K562 (cell line): ENCODE measurements at regions not wholly inside any gene's neighbourhood (a gene's known extent, or its start where the extent isn't known, plus 50 kb on each side); places are given as distances from the start of the nearest gene placed in this dataset.

ENCODE experiments used
- CC2D1A ChIP-seq: fragments of 450-650 bp; IDR thresholded peaks from 2 replicates; pipeline ENCODE4 v1.6.1; 2017; ENCODE audit warnings: mild to moderate bottlenecking
- CHCHD3 ChIP-seq: fragments of 250-450 bp; sonication (Bioruptor Pico); IDR thresholded peaks from 2 replicates; pipeline ENCODE4 v2.1.2; 2022; ENCODE audit warnings: mild to moderate bottlenecking
- CHD2 ChIP-seq: IDR thresholded peaks from 2 replicates; pipeline ENCODE4 v1.6.1; 2011; ENCODE audit warnings: low read depth, low read length
- EHMT2 ChIP-seq: fragments of 450-650 bp; IDR thresholded peaks from 2 replicates; pipeline ENCODE4 v1.6.1; 2018; ENCODE audit warnings: antibody characterized with exemption
- ERF ChIP-seq: fragments of 450-650 bp; formaldehyde crosslinking; IDR thresholded peaks from 2 replicates; pipeline ENCODE4 v1.4.0; 2020; ENCODE audit warnings: mild to moderate bottlenecking, mixed read lengths
- ESRRA ChIP-seq: fragments of 450-650 bp; IDR thresholded peaks from 2 replicates; pipeline ENCODE4 v1.6.1; 2014; ENCODE audit warnings: low read depth, mild to moderate bottlenecking, moderate library complexity, borderline replicate concordance
- FOXA3 ChIP-seq, 2 experiments: fragments of 450-650 bp in 1 of 2; sonication (generic) in 1 of 2; formaldehyde crosslinking; IDR thresholded peaks in 1 of 2; conservative IDR thresholded peaks in 1 of 2; 2 replicates each; pipeline versions ENCODE4 v1.4.0 to v1.8.0; 2020 to 2022; ENCODE audit warnings: mild to moderate bottlenecking in 2 of 2, missing genetic modification reagents in 1 of 2
- GABPA ChIP-seq: fragments of 200-800 bp; sonication (Bioruptor generic); conservative IDR thresholded peaks from 2 replicates; pipeline ENCODE4 v1.6.1; 2016; ENCODE audit warnings: low read depth, missing genetic modification characterization, missing compliant biosample characterization
- MAZ ChIP-seq, 2 experiments: fragments of 450-650 bp in 1 of 2; sonication (generic) in 1 of 2; formaldehyde crosslinking; IDR thresholded peaks in 1 of 2; conservative IDR thresholded peaks in 1 of 2; 2 replicates each; pipeline versions ENCODE4 v1.4.0 to v1.5.0; 2020; ENCODE audit warnings: mild to moderate bottlenecking in 1 of 2, missing genetic modification reagents in 1 of 2
- MBD1 ChIP-seq: fragments of 250-450 bp; sonication (Bioruptor Pico); IDR thresholded peaks from 2 replicates; pipeline ENCODE4 v1.8.0; 2022; ENCODE audit warnings: inconsistent platforms
- PML ChIP-seq: IDR thresholded peaks from 2 replicates; pipeline ENCODE4 v1.6.1; 2012; ENCODE audit warnings: low read length, inconsistent platforms
- POLR2B ChIP-seq: fragments of 450-650 bp; IDR thresholded peaks from 2 replicates; pipeline ENCODE4 v1.6.1; 2018; ENCODE audit warnings: low read depth; ENCODE audit not compliant: partially characterized antibody
- RBM15 ChIP-seq: fragments of 200-400 bp; formaldehyde crosslinking; IDR thresholded peaks from 2 replicates; pipeline ENCODE4 v1.6.1; 2018; ENCODE audit warnings: mild to moderate bottlenecking, low read length, moderate library complexity; ENCODE audit not compliant: insufficient read depth
- SMARCA5 ChIP-seq: fragments of 450-650 bp; IDR thresholded peaks from 2 replicates; pipeline ENCODE4 v1.6.1; 2016
- SRF ChIP-seq, 2 experiments: fragments of 250-450, 450-650 bp in 1 of 2; sonication (Bioruptor Pico) in 1 of 2; sonication (generic) in 1 of 2; formaldehyde crosslinking; IDR thresholded peaks; 2 replicates each; pipeline versions ENCODE4 v1.5.0 to v1.5.1; 2020 to 2022; ENCODE audit warnings: mild to moderate bottlenecking in 1 of 2, missing genetic modification reagents in 1 of 2
- TFAP4 ChIP-seq: sonication (generic); formaldehyde crosslinking; IDR thresholded peaks from 2 replicates; pipeline ENCODE4 v1.8.0; 2022; ENCODE audit warnings: missing genetic modification reagents, mild to moderate bottlenecking, moderate library complexity, borderline replicate concordance
- ZNF133 ChIP-seq: fragments of 250-450 bp; sonication (Bioruptor Pico); IDR thresholded peaks from 2 replicates; pipeline ENCODE4 v1.4.0; 2020; ENCODE audit warnings: mild to moderate bottlenecking
- ZNF778 ChIP-seq: fragments of 450-650 bp; formaldehyde crosslinking; IDR thresholded peaks from 2 replicates; pipeline ENCODE4 v1.4.0; 2020; ENCODE audit warnings: mild to moderate bottlenecking, moderate library complexity
- TF ChIP-seq, protein P1 (sequence below): fragments of 250-450 bp; sonication (Bioruptor Pico); IDR thresholded peaks from 2 replicates; pipeline ENCODE4 v1.9.0; 2021; ENCODE audit warnings: mild to moderate bottlenecking
- TF ChIP-seq, protein P2 (sequence below): fragments of 450-650 bp; formaldehyde crosslinking; conservative IDR thresholded peaks from 2 replicates; pipeline ENCODE4 v1.4.0; 2022; ENCODE audit warnings: mild to moderate bottlenecking, missing genetic modification characterization

DNA sequence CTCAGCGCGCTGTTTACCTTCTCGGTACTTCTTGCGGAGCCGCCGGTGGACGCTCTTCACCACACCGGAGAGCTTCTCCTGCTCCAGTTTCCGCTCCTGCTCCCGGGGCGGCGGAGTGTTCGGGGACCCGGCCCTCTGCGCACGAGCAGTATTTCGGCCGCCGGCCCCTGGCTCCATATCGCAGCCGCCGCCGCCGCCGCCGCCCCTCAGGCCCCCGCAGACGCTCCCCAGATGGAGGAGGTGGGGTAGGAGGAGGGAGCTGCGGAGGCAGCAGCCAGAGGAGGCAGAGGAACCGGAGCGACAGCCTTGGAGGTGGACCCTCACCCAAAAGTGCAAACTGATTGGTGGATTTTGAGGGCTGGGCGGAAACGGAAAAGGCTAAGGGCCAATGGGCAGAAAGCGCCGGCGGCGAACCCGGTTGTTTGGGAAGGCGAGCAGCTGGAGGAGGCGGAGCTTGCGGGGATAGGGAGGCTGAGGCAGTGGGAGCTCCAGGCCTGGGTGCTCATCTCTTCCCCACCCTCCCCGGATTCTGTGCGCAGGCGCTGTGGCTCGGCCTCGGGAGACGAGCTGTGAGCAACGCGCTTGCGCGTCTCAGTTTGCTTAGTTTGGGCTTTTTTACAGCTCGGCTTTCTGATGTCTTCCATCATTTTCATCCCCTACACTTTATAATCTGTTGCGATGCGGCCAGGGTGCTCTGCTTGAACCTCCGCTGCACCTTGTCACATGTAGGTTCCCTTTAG lies 146.9 kb downstream of the GPR85 start (continued):
- TF ChIP-seq RBM15 (no peak), MAZ (CRISPR knock-in tag; conservative IDR thresholded peaks at IDR 0.05 in 1 of 2, IDR thresholded peaks at IDR 0.05 in 1 of 2) (peak; percentile 81 to 82), POLR2B (peak; percentile 95), MBD1 (no peak), SMARCA5 (no peak; the same call in 1 of the 2 replicates), GABPA (tag) (peak; percentile 90), ZNF778 (CRISPR knock-in tag) (no peak), SRF (CRISPR knock-in tag; IDR thresholded peaks at IDR 0.05) (peak; percentile 20 to 79; a peak in 3 of 4 replicates), FOXA3 (CRISPR knock-in tag; conservative IDR thresholded peaks at IDR 0.05 in 1 of 2, IDR thresholded peaks at IDR 0.05 in 1 of 2) (0 out of 4 replicates have a peak, but pooled peaks have one; percentile 16 to 35), PML (0 out of 2 replicates have a peak, but pooled peaks have one; percentile 38), CC2D1A (0 out of 2 replicates have a peak, but pooled peaks have one; percentile 51), ESRRA (0 out of 2 replicates have a peak, but pooled peaks have one; percentile 7), TFAP4 (peak; percentile 100), CHCHD3 (CRISPR knock-in tag) (no peak), ZNF133 (CRISPR knock-in tag) (0 out of 2 replicates have a peak, but pooled peaks have one; percentile 24), CHD2 (peak; percentile 77; the same call in 1 of the 2 replicates), EHMT2 (no peak), ERF (CRISPR knock-in tag) (peak; percentile 85)
- TF ChIP-seq, protein P1, sequence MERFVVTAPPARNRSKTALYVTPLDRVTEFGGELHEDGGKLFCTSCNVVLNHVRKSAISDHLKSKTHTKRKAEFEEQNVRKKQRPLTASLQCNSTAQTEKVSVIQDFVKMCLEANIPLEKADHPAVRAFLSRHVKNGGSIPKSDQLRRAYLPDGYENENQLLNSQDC (CRISPR knock-in tag): peak; percentile 86; the same call in 1 of the 2 replicates
- TF ChIP-seq, protein P2, sequence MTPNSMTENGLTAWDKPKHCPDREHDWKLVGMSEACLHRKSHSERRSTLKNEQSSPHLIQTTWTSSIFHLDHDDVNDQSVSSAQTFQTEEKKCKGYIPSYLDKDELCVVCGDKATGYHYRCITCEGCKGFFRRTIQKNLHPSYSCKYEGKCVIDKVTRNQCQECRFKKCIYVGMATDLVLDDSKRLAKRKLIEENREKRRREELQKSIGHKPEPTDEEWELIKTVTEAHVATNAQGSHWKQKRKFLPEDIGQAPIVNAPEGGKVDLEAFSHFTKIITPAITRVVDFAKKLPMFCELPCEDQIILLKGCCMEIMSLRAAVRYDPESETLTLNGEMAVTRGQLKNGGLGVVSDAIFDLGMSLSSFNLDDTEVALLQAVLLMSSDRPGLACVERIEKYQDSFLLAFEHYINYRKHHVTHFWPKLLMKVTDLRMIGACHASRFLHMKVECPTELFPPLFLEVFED: peak; percentile 88; the same call in 1 of the 2 replicates
